ENCODE measurements at regions not wholly inside any gene's neighbourhood (a gene's known extent, or its start where the extent isn't known, plus 50 kb on each side); places are given as distances from the start of the nearest gene placed in this dataset.

- H3K4me3 ChIP-seq, result no peak overlapping the region
- 67 to 100% (median 91%) methylated on average over 1 to 5 of the region's 5 CpGs; no CpG with 5 or more reads in 2 of the 10 experiments for WGBS, 10 experiments
- H3K27ac ChIP-seq, result no peak overlapping the region
- in situ Hi-C loops (cut with MboI; ENCODE audit: low pct_unique_long_range_greater_than_20kb in 2 of 9, low sequenced_read_pairs in 9 of 9, unreplicated experiment in 9 of 9), result loop anchor here in 2 of 9 experiments (10.0 to 25.0 kb wide), 5 partner anchors 133 to 417 kb away; no protein-coding TSS in a partner anchor
- ATAC-seq (replicated peaks in 6 of 8), result no peak
- peaks cover 8 to 12% of the 10 kb centered on the region in 2 donors for H3K4me1 ChIP-seq (replicated peaks in 1 of 2)
Observed at GRCh38 chr4:38320343-38320695, 343.7 kb upstream of the KLF3 start.

DNA sequence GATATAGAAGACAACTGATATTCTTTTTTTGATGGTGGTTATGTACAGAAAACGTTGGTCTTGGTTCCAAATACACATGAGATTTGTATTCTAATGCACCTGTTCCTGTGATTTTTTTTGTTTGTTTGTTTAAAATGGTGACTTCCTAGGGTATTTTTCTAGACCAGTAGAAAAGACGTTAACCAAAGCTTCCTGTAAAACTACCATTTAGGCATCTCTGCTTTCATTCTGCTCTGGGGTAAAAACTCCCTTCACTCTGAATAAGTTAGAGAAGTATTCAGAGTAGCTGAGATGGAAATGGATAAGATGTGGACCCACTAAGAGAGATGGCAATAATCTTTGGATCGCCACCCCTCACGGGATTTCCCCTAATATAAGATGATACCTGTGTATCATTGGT is 343.2 kb upstream of the KLF3 start:
- peaks cover 8 to 12% of the 10 kb centered on the region in 2 donors for H3K4me1 ChIP-seq (replicated peaks in 1 of 2)
- no peak overlapping the region for H3K4me3 ChIP-seq
- WGBS, 10 experiments, result 50 to 94% (median 79%) methylated on average over 1 to 4 of the region's 4 CpGs; no CpG with 5 or more reads in 1 of the 10 experiments
- no peak for ATAC-seq (replicated peaks in 6 of 8)
- in situ Hi-C loops (cut with MboI; ENCODE audit: low pct_unique_long_range_greater_than_20kb in 2 of 9, low sequenced_read_pairs in 9 of 9, unreplicated experiment in 9 of 9), result loop anchor here in 2 of 9 experiments (10.0 to 25.0 kb wide), 5 partner anchors 134 to 416 kb away; no protein-coding TSS in a partner anchor
- H3K27ac ChIP-seq, result no peak overlapping the region

DNA sequence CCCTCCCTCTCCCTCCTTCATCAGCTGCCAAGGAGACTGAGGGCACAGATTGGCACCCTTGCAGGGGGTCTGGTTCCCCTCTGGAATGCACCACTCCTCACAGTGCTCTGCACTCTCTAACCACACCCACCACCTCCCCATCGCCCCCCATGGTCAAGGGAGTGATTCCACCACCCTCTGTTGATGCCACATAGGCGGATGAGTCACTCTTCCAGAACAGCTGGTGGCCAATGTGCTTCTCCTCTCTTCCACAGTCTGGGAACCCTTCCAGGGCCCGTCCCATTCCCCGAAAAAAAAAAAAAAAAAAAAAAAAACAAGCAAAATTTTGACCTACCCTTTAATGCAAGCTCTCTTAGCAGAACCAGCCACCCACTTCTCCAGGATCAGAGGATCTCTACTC is 341.3 kb upstream of the KLF3 start:
- Histone ChIP-seq H3K4me3 (no peak overlapping the region), H3K27ac (no peak overlapping the region), H3K4me1 (replicated peaks in 1 of 2) (peaks cover 8 to 12% of the 10 kb centered on the region in 2 donors)
- WGBS, 10 experiments, result 0 to 90% (median 50%) methylated on average over 1 to 2 of the region's 4 CpGs; no CpG with 5 or more reads in 5 of the 10 experiments
- in situ Hi-C loops (cut with MboI; ENCODE audit: low pct_unique_long_range_greater_than_20kb in 2 of 9, low sequenced_read_pairs in 9 of 9, unreplicated experiment in 9 of 9), result loop anchor here in 2 of 9 experiments (10.0 to 25.0 kb wide), 5 partner anchors 135 to 415 kb away; no protein-coding TSS in a partner anchor
- ATAC-seq (replicated peaks in 6 of 8), result peak in 2 of 8 experiments; percentile 40 to 42

DNA sequence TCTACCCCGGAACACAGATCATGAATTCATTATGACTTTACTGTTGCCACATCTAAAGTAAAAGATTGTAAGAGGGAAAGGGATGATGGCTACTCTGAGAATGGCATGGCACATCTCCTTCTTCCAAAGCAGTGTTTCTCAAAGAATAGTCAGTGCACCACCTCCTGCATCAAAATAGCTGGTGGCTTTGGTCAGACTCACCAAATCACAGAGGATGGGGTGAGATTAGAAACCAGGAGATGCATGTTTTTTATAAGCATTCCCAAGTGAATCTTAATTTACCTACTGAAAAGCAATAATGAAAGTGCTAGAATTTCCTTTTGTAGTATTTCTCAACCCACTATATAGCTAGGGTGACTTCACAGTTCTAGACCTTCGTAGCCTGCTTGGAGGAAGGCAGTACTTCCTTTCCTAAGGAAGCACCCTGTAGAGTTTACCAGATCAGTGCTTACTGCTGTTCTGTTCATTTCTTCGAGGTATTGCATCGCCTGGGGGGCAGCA is 340.8 kb upstream of the KLF3 start:
- Histone ChIP-seq H3K4me1 (replicated peaks in 1 of 2) (peaks cover 8 to 10% of the 10 kb centered on the region in 2 donors), H3K4me3 (no peak overlapping the region), H3K27ac (no peak overlapping the region)
- WGBS, 10 experiments, result 50 to 100% (median 83%) methylated on average over 1 to 4 of the region's 4 CpGs; no CpG with 5 or more reads in 1 of the 10 experiments
- in situ Hi-C loops (cut with MboI; ENCODE audit: low pct_unique_long_range_greater_than_20kb in 2 of 9, low sequenced_read_pairs in 9 of 9, unreplicated experiment in 9 of 9), result loop anchor here in 2 of 9 experiments (10.0 to 25.0 kb wide), 5 partner anchors 136 to 414 kb away; no protein-coding TSS in a partner anchor
- ATAC-seq (replicated peaks in 6 of 8), result no peak

DNA sequence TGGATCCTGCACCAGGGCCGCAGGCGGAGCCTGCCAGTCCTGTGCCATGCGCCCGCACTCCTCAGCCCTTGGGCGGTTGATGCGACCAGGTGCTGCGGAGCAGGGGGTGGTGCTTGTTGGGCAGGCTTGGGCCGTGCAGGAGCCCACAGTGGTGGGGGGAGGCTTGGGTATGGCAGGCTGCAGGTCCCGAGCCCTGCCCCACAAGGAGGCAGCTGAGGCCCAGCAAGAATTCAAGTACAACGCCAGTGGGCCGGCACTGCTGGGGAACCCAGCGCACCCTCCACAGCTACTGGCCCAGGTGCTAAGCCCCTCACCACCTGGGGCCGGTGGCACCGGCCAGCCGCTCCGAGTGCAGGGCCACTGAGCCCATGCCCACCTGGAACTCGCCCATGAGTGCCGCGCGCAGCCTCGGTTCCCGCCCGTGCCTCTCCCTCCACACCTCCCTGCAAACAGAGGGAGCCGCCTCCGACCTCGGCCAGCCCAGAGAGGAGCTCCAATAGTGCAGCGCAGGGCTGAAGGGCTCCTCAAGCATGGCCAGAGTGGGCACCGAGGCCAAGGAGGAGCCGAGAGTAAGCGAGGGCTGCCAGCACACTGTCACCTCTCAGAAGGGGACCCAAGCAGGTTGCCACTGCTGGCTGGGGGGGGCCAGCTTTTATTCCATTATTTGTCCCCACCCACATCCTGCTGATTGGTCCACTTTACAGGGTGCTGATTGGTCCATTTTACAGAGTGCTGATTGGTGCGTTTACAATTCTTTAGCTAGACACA is 339.0 kb upstream of the KLF3 start:
- no peak for ATAC-seq (replicated peaks in 6 of 8)
- in situ Hi-C loops (cut with MboI; ENCODE audit: low pct_unique_long_range_greater_than_20kb in 2 of 9, low sequenced_read_pairs in 9 of 9, unreplicated experiment in 9 of 9), result loop anchor here in 2 of 9 experiments (10.0 to 25.0 kb wide), 5 partner anchors 138 to 412 kb away; no protein-coding TSS in a partner anchor

GRCh38 chr4:38325629-38325913 is 338.4 kb upstream of the KLF3 start:
- in situ Hi-C loops (cut with MboI; ENCODE audit: low pct_unique_long_range_greater_than_20kb in 2 of 9, low sequenced_read_pairs in 9 of 9, unreplicated experiment in 9 of 9), result loop anchor here in 1 of 9 experiments (10.0 kb wide), 1 partner anchor 349 kb away; no protein-coding TSS in a partner anchor
- H3K4me3 ChIP-seq, result no peak overlapping the region
- 14 to 100% (median 90%) methylated on average over 1 to 2 of the region's 2 CpGs; no CpG with 5 or more reads in 2 of the 10 experiments for WGBS, 10 experiments
- ATAC-seq (replicated peaks in 6 of 8), result no peak
- H3K4me1 ChIP-seq (replicated peaks in 1 of 2), result no peaks in the 10 kb centered on the region
- no peak overlapping the region for H3K27ac ChIP-seq

More for the DNA sequence above, 339.0 kb upstream of the KLF3 start:
- Histone ChIP-seq H3K27ac (no peak overlapping the region), H3K4me1 (replicated peaks in 1 of 2) (peaks cover 0 to 2% of the 10 kb centered on the region in 2 donors), H3K4me3 (no peak overlapping the region)
- WGBS, 10 experiments, result 60 to 100% (median 100%) methylated on average over 1 to 5 of the region's 31 CpGs; no CpG with 5 or more reads in 3 of the 10 experiments

GRCh38 chr4:38326499-38326898 is 337.5 kb upstream of the KLF3 start:
- H3K4me1 ChIP-seq (replicated peaks in 1 of 2), result no peaks in the 10 kb centered on the region
- in situ Hi-C loops (cut with MboI; ENCODE audit: low pct_unique_long_range_greater_than_20kb in 2 of 9, low sequenced_read_pairs in 9 of 9, unreplicated experiment in 9 of 9), result loop anchor here in 1 of 9 experiments (10.0 kb wide), 1 partner anchor 348 kb away; no protein-coding TSS in a partner anchor
- H3K4me3 ChIP-seq, result no peak overlapping the region
- no peak for ATAC-seq (replicated peaks in 6 of 8)
- no peak overlapping the region for H3K27ac ChIP-seq
- WGBS, 10 experiments, result 45 to 100% (median 91%) methylated on average over 1 to 3 of the region's 3 CpGs; no CpG with 5 or more reads in 2 of the 10 experiments

DNA sequence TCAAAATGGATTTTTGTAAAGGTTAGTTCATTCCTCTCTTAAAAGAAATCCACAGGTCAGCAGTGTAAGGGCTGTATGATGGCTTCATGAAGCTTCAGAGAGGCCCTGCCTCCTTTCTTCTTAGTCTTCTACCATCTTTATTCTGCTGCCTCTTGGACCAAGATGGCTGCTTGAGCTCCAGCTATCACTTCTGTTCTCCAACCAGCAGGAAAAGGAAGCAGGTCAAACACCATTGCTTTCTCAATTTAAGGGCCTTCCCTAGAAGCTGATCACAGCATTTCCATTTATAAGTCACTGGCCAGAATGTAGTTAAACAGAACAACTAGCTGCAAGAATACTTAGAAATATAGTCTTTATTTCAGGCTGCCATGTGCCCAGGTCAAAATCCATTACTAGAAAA is 336.8 kb upstream of the KLF3 start:
- no peak overlapping the region for H3K27ac ChIP-seq
- in situ Hi-C loops (cut with MboI; ENCODE audit: low pct_unique_long_range_greater_than_20kb in 2 of 9, low sequenced_read_pairs in 9 of 9, unreplicated experiment in 9 of 9), result loop anchor here in 1 of 9 experiments (10.0 kb wide), 1 partner anchor 348 kb away; no protein-coding TSS in a partner anchor
- H3K4me3 ChIP-seq, result no peak overlapping the region
- no peak for ATAC-seq (replicated peaks in 6 of 8)
- no peaks in the 10 kb centered on the region for H3K4me1 ChIP-seq (replicated peaks in 1 of 2)

DNA sequence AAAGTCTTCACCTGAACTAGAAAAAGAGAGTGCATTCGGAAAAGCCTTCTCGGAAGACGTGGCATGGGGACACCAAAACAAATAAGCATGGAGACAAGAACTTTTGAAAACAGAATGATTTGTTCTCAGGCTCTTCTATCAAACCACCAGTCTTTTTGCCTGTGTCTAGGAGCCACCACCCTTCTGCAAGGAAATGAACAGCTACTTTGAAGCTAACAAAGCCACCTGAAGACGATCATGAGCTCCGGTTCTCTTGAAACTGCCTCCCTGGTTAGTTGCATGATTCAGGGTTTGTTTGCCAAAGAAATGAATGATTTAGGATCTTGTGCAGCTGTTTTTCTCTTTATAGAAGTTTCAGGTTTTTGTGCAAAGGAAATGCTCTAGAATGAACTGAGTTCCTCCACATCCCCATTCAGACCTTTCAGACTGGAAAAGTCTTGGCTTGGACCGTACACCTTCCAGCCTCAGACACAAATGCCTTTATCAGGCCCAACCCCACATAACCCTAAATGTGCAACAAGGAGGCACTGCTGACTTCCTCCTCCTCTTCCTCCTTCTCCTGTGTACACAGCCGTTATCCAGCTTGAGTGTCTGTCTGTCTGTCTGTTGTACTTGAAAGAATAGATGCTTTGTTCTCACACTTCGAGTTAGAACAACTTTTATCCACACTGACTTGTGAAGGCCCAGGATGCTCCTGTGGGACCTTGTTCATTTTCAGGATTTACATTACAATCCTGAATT is 334.8 kb upstream of the KLF3 start:
- WGBS, 10 experiments, result 14 to 93% (median 70%) methylated on average over 1 to 4 of the region's 8 CpGs; no CpG with 5 or more reads in 1 of the 10 experiments
- in situ Hi-C loops (cut with MboI; ENCODE audit: low pct_unique_long_range_greater_than_20kb in 2 of 9, low sequenced_read_pairs in 9 of 9, unreplicated experiment in 9 of 9), result loop anchor here in 1 of 9 experiments (10.0 kb wide), 1 partner anchor 346 kb away; no protein-coding TSS in a partner anchor
- ATAC-seq (replicated peaks in 6 of 8), result no peak
- Histone ChIP-seq H3K27ac (no peak overlapping the region), H3K4me1 (replicated peaks in 1 of 2) (no peaks in the 10 kb centered on the region), H3K4me3 (no peak overlapping the region)

GRCh38 chr4:38330321-38330720 is 333.7 kb upstream of the KLF3 start:
- Histone ChIP-seq H3K4me1 (replicated peaks in 1 of 2) (no peaks in the 10 kb centered on the region), H3K27ac (no peak overlapping the region), H3K4me3 (no peak overlapping the region)
- in situ Hi-C loops (cut with MboI; ENCODE audit: low pct_unique_long_range_greater_than_20kb in 2 of 9, low sequenced_read_pairs in 9 of 9, unreplicated experiment in 9 of 9), result no loop called here
- ATAC-seq (replicated peaks in 6 of 8), result no peak
- 57 to 100% (median 100%) methylated on average over 1 of the region's 1 CpG; no CpG with 5 or more reads in 5 of the 10 experiments for WGBS, 10 experiments

- 53 to 100% (median 88%) methylated on average over 2 to 7 of the region's 7 CpGs; no CpG with 5 or more reads in 1 of the 10 experiments for WGBS, 10 experiments
- in situ Hi-C loops (cut with MboI; ENCODE audit: low pct_unique_long_range_greater_than_20kb in 2 of 9, low sequenced_read_pairs in 9 of 9, unreplicated experiment in 9 of 9), result no loop called here
- Histone ChIP-seq H3K4me1 (replicated peaks in 1 of 2) (no peaks in the 10 kb centered on the region), H3K4me3 (no peak overlapping the region), H3K27ac (no peak overlapping the region)
- ATAC-seq (replicated peaks in 6 of 8), result no peak
Observed at GRCh38 chr4:38330936-38331335, 333.1 kb upstream of the KLF3 start.

- ATAC-seq (replicated peaks in 6 of 8), result no peak
- in situ Hi-C loops (cut with MboI; ENCODE audit: low pct_unique_long_range_greater_than_20kb in 2 of 9, low sequenced_read_pairs in 9 of 9, unreplicated experiment in 9 of 9), result no loop called here
- WGBS, 10 experiments, result 49 to 100% (median 83%) methylated on average over 1 to 4 of the region's 4 CpGs
Observed at GRCh38 chr4:38332699-38333098, 331.3 kb upstream of the KLF3 start.

DNA sequence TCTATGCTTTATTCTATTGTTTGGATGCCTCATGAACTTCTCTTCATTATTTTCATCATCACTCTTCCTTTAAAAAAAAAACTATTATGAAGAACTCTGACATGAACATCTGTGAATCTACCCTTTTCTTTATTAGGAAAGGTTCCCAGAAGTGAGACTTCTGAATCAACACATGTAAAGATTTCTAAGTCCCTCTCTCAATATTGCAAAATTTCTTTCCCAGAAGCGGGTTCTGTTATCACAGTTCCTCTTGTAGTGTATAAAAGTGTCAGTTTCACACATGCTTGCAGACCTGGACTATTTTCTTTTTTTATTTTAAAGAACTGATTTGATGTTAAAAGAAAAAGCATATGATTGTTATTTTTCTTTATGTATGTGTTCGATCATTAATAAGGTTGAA is 330.8 kb upstream of the KLF3 start:
- Histone ChIP-seq H3K4me3 (no peak overlapping the region), H3K4me1 (replicated peaks in 1 of 2) (no peaks in the 10 kb centered on the region), H3K27ac (no peak overlapping the region)
- peak in 1 of 8 experiments; percentile 45 for ATAC-seq (replicated peaks in 6 of 8)
- WGBS, 10 experiments, result 22 to 100% (median 88%) methylated on average over 1 to 2 of the region's 2 CpGs; no CpG with 5 or more reads in 1 of the 10 experiments
- in situ Hi-C loops (cut with MboI; ENCODE audit: low pct_unique_long_range_greater_than_20kb in 2 of 9, low sequenced_read_pairs in 9 of 9, unreplicated experiment in 9 of 9), result no loop called here

More at GRCh38 chr4:38332699-38333098, 331.3 kb upstream of the KLF3 start:
- Histone ChIP-seq H3K4me3 (no peak overlapping the region), H3K27ac (no peak overlapping the region), H3K4me1 (replicated peaks in 1 of 2) (no peaks in the 10 kb centered on the region)
